Amniotic stem cell (primary cell): ENCODE measurements at regions not wholly inside any gene's neighbourhood (a gene's known extent, or its start where the extent isn't known, plus 50 kb on each side); places are given as distances from the start of the nearest gene placed in this dataset.
"Not testable (repeated sequence)": the region's sequence is repeated elsewhere in the genome, so short reads cannot be mapped to it uniquely, and the experiment has no call there.

Experiments used
- DNase-seq: peaks from one replicate; lab custom pipeline; 2025; lab: John Stamatoyannopoulos, UW

DNA sequence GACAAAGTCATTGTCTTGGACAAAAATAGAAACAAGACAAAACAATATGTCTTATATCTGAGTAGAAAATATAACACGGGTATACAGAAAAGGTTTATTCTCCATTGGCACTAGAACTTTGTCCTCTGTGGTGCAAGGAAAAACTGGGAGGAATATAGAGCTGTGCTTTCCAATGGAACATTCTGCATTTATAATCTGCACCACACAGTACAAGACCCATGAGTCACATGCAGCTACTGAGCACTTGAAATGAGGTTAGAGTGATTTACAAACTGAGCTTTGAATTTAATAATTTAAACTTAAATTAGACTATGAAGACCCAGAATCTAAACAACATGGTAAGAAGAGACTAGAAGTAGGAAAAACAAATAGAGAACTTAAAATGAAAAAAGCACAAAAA is 86.1 kb downstream of the RAP2A start:
- no peak for DNase-seq

- no peak for DNase-seq
Observed at GRCh38 chr13:97520866-97521265, 86.9 kb downstream of the RAP2A start.

DNA sequence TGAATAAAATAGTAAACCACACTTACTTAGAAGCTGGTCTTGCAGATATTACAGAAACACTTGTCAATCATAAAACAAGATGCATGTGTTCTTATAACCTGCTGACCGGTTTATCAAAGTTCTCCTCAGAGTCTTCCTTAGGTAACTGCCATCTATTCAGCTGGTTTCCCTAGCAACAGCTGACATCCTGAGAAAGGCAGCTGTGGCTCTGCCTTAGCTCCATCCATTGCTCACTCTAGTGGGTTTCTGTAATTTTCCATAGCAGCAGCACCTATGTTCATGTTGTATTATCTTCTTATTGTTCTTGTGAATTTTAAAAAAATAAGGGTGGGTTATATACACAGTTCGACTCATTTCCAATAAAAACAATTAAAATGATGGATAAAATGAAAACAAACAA is 87.8 kb downstream of the RAP2A start:
- DNase-seq = no peak

DNA sequence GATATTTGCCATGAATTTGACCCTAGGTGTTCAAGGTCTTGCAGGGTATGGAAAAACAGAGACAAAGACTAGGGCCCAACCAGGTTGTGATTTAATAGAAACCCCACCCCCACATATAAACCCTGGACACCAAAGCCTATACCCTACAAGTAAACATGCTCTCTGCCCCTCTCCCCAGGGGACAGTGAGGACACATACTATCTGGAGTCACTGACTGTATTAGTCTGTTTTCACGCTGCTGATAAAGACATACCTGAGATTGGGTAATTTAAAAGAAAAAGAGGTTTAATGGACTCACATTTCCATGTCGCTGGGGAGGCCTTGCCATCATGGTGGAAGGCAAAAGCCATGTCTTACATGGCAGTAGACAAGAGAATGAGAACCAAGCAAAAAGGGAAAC is 88.3 kb downstream of the RAP2A start:
- no peak for DNase-seq

DNA sequence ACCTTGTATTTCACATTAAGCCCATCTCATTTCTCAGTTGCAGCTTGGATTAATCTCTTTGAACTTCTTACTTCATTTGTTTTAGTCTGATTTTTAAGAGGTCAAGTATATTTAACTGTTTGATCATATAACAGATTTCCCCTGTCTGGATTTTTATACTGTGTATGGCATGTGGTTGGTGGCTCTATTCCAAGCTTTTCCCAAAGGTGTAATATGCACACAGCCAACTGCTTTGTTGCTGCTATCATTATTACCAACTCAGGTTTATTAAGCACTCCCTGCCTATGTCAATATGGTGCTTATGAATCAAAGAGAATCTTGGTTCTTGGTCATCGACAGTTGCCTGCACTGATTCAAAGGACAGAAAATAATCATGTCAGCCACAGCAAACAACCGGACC is 92.6 kb downstream of the RAP2A start:
- DNase-seq = no peak

GRCh38 chr13:97528518-97528917 is 94.5 kb downstream of the RAP2A start:
- no peak for DNase-seq

DNA sequence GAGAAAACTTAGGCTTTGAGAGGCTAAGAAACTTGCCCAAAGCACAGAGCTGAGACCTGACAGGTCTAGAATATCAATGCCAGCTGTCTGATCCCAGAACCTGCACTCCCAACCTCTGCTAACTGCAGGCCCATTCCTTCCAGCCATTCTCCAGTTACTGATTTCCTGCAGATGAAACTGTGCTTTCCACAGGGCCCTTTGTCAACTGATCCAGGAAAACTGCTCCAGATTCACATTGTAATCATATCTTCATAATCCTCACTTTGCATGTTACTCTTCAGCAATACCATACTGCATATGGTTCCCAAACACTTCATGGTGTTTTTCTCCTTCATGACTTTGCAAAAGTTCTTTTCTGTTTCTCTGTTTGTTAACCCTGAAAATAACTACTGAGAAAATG is 100.6 kb downstream of the RAP2A start:
- DNase-seq = no peak

DNA sequence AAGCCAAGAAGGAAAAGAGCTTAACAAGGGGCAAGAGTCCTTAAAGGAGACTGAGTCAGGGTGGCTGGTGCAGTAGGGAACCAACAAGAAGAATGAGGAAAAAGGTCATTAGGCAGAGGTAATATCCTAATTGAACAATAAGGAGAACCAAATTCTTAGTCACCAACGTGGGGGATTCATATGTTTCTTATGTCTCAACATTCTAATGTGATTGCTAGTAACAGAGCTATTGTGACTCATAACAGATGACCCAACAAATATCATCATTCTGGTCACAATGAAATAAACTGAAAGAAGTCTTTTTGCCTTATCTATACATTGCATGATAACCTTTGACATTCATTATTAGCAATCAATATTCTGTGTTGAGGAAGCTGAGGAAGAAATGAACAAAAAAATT is 101.6 kb downstream of the RAP2A start:
- DNase-seq = no peak

DNA sequence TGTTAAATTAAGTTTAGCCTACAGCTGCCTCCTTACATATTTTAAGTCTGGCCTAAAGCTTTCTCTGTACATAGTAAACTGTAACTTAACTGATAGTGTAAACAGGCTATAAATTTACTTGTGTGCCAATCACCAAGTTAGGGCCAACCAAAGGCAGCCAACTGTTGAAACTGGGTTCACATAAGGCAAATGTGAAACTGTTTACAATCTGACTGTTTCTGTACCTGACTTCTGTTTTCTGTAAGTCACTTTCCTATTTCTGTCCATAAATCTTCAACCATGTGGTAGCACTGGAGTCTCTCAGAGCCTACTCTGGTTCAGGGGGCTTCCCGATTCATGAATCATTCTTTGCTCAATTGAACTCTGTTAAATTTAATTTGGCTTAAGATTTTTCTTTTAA is 103.1 kb downstream of the RAP2A start:
- DNase-seq = no peak

- no peak for DNase-seq
Observed at GRCh38 chr13:97538203-97538602, 104.2 kb downstream of the RAP2A start.

DNA sequence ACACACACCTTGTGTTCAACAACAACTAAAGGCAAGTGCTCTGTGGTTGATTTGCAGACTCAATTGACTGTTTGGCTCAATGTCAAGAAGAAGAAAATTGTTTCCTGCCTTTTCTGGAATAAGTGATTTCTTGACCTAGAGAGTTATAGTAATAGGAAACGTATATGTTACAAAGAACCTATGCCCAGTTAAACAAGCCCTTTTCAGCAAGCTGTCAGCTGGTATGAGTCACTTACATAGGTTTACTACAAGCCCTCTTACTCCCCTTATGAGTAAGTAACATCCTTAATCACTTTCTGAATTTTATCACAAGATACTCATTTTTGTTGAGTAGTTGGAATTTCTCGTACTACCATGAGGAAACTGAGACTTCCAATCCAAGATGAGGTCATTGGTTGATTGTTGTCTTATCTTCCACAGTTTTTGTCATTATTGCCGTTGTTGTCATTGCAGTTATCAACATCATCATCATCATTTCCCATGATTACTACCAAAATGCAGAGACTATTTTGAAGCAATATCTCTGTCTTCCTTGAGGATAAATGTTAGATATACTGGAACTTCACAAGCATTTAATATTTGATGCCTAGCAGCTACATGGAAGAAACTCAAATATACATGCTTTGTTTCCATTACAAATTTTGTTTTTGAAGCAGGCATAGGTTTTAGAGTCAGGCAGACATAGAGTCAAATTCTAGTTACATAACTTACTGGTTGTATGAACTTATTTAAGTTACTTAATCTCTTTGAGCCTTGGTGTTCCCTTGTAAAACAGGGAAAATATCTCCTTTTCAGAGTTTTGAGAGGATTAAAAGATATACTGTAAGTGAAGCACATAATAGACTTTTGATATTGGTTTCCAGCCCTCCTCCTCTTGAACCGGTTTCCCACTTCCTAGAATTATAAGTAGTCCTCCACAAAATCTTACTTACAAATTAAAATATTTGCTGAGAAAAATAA is 106.0 kb downstream of the RAP2A start:
- DNase-seq = no peak

- no peak for DNase-seq
Observed at GRCh38 chr13:97540696-97541095, 106.7 kb downstream of the RAP2A start.

- DNase-seq = no peak
Observed at GRCh38 chr13:97542102-97542685, 108.2 kb downstream of the RAP2A start.

DNA sequence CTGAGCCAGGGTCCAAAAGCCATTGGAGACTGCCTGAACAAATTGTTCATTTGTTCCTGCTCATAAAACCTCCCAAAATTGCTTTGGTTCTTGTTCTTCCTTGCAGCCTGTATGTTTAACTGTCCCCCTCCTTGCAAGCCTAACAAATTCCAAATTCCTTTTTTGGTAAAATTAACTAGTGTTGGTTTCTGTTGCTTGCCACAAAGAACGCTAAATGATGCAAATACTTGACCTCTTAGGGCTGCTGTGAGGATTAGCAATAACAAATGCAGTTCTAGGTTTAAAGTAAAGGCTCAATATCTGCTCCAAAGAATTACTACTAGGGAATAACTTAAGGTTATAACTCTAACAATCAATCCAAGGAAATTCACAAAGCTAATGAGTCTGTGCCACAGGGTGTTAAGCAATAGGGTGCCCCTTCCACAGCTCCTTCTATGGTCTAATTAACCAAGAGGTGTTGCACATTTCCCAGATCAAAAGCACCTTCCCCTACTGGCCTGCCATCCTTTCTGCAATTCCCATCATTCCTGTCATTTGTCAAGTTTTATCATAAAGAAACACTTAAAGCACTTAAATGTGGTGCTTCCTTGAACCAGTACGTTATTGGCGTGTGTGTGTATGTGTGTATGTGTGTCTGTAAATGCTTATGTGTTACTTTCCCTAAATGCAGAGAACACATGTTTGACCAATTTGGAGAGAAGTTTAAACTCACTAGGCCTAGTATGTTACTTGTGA is 110.2 kb downstream of the RAP2A start:
- DNase-seq = no peak

- DNase-seq = not testable (repeated sequence)
Observed at GRCh38 chr13:97544971-97545499, 111.1 kb downstream of the RAP2A start.

- DNase-seq = no peak
Observed at GRCh38 chr13:97548138-97548537, 114.2 kb downstream of the RAP2A start.

- DNase-seq = no peak
Observed at GRCh38 chr13:97548711-97549110, 114.7 kb downstream of the RAP2A start.

- DNase-seq = no peak
Observed at GRCh38 chr13:97549201-97549600, 115.2 kb downstream of the RAP2A start.

GRCh38 chr13:97554496-97554895 is 120.5 kb downstream of the RAP2A start:
- DNase-seq = no peak

DNA sequence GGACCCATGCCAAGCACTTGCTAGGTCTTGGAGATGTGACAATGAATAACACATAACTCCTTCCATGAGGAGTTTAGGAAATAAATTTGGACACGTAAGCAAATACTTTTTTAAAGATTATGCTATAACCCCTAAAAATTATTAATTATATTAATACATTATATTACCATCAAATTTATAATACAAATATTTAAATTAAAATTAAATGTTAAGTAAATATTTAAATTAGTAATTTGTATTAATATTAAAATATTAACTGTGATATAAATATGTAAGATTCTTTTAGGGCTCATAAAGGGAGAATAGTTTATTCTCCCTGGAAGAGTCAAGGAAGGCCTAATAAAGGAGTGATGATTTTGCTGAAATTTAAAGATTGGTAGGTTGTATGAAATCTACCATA is 121.1 kb downstream of the RAP2A start:
- no peak for DNase-seq

DNA sequence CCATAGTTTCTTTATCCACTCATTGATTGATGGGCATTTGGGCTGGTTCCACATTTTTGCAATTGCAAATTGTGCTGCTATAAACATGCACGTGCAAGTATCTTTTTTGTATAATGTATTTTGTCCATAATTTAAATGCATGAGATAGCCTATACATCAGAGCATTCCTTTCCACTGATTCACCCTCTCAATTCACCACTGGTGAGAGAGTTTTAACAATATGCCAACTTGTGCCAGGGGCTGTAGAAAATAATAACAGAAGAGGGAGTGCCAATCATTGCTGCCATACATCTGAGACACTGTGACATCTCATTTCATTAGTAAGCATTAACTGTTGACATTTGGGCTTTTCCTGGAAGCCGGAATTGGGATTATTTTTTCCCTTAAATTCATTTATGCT is 125.1 kb downstream of the RAP2A start:
- no peak for DNase-seq

DNA sequence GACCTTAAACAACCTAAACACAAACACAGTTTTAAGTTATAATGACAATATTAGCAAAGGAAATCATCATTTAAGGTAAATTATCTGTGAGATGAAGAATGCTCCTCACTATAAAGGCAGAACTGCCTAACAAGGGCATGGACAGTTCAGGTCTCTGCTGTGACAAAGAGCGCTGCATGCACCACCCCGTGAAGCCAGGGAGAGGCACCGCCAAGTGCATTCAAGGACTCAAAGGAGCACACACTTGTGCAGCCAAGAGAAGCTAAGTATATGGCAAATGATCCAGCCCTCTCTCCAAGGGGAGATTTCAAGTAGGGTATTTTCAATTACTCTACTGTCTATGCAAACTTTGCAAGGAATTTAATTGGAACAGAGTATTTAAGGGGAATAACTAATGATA is 126.0 kb downstream of the RAP2A start:
- no peak for DNase-seq

GRCh38 chr13:97561182-97561581 is 127.2 kb downstream of the RAP2A start:
- DNase-seq = no peak
